B cell (primary cell): ENCODE measurements at regions not wholly inside any gene's neighbourhood (a gene's known extent, or its start where the extent isn't known, plus 50 kb on each side); places are given as distances from the start of the nearest gene placed in this dataset.

ENCODE experiments used
- ATAC-seq: fragments of 200-7000 bp; cut with Tn5 transposase; one replicate; pipeline ENCODE4 v1.10.0; 2021; ENCODE audit warnings: low read depth, mild to moderate bottlenecking, moderate number of reproducible peaks, moderate library complexity
- CTCF ChIA-PET: fragments of 350-600 bp; sonication (Branson Sonifier 250); formaldehyde crosslinking; loops from one replicate; lab custom pipeline; 2021; ENCODE audit warnings: antibody characterized with exemption, inconsistent platforms; lab: Charles Lee
- POLR2A ChIA-PET: fragments of 350-600 bp; sonication (Branson Sonifier 250); formaldehyde crosslinking; loops from one replicate; lab custom pipeline; 2021; ENCODE audit warnings: antibody characterized with exemption; lab: Charles Lee
- DNase-seq: peaks from one replicate; pipeline ENCODE4 v3.0.0; 2013
- H2AFZ ChIP-seq: 2 replicates; pipeline ENCODE4 v1.6.1; 2012; ENCODE audit warnings: mild to moderate bottlenecking, low read depth, low read length; ENCODE audit not compliant: insufficient read depth, poor library complexity, severe bottlenecking
- H3K27ac ChIP-seq, 2 donors: 1 replicate in 1 of 2; 2 replicates in 1 of 2; pipeline ENCODE4 v1.5.1; 2012 to 2013; ENCODE audit warnings: low read length in 2 of 2, mild to moderate bottlenecking in 2 of 2, moderate library complexity in 1 of 2
- H3K27me3 ChIP-seq, 4 experiments: fragments of 200-600 bp in 1 of 4; sonication (generic) in 1 of 4; replicated peaks in 1 of 4; 1 replicate in 2 of 4; 2 replicates in 2 of 4; pipeline versions ENCODE4 v1.6.1 to v1.7.0; 2013 to 2016; ENCODE audit warnings: low read length in 3 of 4, mild to moderate bottlenecking in 2 of 4, mixed read lengths in 1 of 4, moderate library complexity in 1 of 4; ENCODE audit not compliant: insufficient read depth in 4 of 4, control insufficient read depth in 3 of 4; ENCODE audit errors: control extremely low read depth in 1 of 4
- H3K36me3 ChIP-seq, 2 experiments: replicated peaks in 1 of 2; 1 replicate in 1 of 2; 2 replicates in 1 of 2; pipeline versions ENCODE4 v1.6.1 to v1.7.1; 2013; ENCODE audit warnings: low read length in 1 of 2; ENCODE audit not compliant: insufficient read depth in 2 of 2, control insufficient read depth in 1 of 2; ENCODE audit errors: control extremely low read depth in 1 of 2, extremely low read depth in 1 of 2
- H3K4me1 ChIP-seq, 2 donors: fragments of 200-600 bp in 1 of 2; sonication (generic) in 1 of 2; 1 replicate in 1 of 2; 2 replicates in 1 of 2; pipeline versions ENCODE4 v1.5.1 to v1.6.1; 2013 to 2017; ENCODE audit warnings: low read length in 2 of 2; ENCODE audit not compliant: control insufficient read depth in 2 of 2, insufficient read depth in 2 of 2
- H3K4me2 ChIP-seq: replicated peaks from 2 replicates; pipeline ENCODE3; 2012; ENCODE audit warnings: mild to moderate bottlenecking, low read depth, low read length; ENCODE audit not compliant: poor library complexity, severe bottlenecking
- H3K4me3 ChIP-seq, 5 experiments: fragments of 200-600 bp in 1 of 5; sonication (generic) in 1 of 5; 1 replicate in 3 of 5; 2 replicates in 2 of 5; pipeline versions ENCODE4 v1.5.1 to v1.7.0; 2011 to 2016; ENCODE audit warnings: low read length in 4 of 5, mild to moderate bottlenecking in 4 of 5, low read depth in 2 of 5, control low read depth in 1 of 5, moderate library complexity in 1 of 5; ENCODE audit not compliant: insufficient read depth in 1 of 5; ENCODE audit errors: control extremely low read depth in 1 of 5, extremely low read depth in 1 of 5
- H3K79me2 ChIP-seq: fragments of 200-600 bp; sonication (generic); one replicate; pipeline ENCODE4 v1.6.0; 2016; ENCODE audit warnings: low read length; ENCODE audit not compliant: control insufficient read depth, insufficient read depth
- H3K9ac ChIP-seq: fragments of 200-600 bp; sonication (generic); 2 replicates; pipeline ENCODE4 v1.6.1; 2017; ENCODE audit warnings: mild to moderate bottlenecking, low read length, moderate library complexity
- H3K9me3 ChIP-seq, 3 donors: one replicate each; pipeline versions ENCODE4 v1.6.1 to v1.7.1; 2013; ENCODE audit warnings: low read length in 2 of 3; ENCODE audit not compliant: control insufficient read depth in 2 of 3, insufficient read depth in 1 of 3; ENCODE audit errors: control extremely low read depth in 1 of 3
- H4K20me1 ChIP-seq: 2 replicates; pipeline ENCODE4 v1.6.0; 2012; ENCODE audit warnings: mild to moderate bottlenecking, low read length; ENCODE audit not compliant: insufficient read depth, control insufficient read depth, poor library complexity, severe bottlenecking
- H3K27ac Mint-ChIP-seq: one replicate; pipeline ENCODE4 v1.8.0; 2021; ENCODE audit warnings: mixed read lengths
- H3K27me3 Mint-ChIP-seq: one replicate; pipeline ENCODE4 v1.8.0; 2021; ENCODE audit warnings: mixed read lengths
- H3K4me1 Mint-ChIP-seq: one replicate; pipeline ENCODE4 v1.8.0; 2021; ENCODE audit warnings: mixed read lengths
- H3K4me3 Mint-ChIP-seq: one replicate; pipeline ENCODE4 v1.8.0; 2021; ENCODE audit warnings: mixed read lengths
- H3K9me3 Mint-ChIP-seq: one replicate; pipeline ENCODE4 v1.8.0; 2022; ENCODE audit warnings: mixed read lengths; ENCODE audit not compliant: insufficient read depth
- EZH2 ChIP-seq: IDR thresholded peaks from 2 replicates; pipeline ENCODE4 v1.6.1; 2012; ENCODE audit warnings: borderline replicate concordance, low read depth, mild to moderate bottlenecking, moderate library complexity, low read length; ENCODE audit not compliant: insufficient read depth, poor library complexity, severe bottlenecking
- WGBS: methylation state at CpG from one replicate; pipeline ENCODE4 v1.1.5; 2013; ENCODE audit warnings: missing lambda C conversion rate; ENCODE audit not compliant: insufficient coverage; 5-methylcytosine and 5-hydroxymethylcytosine counted together
- intact Hi-C: fragments of 100-400 bp; cut with micrococcal nuclease; formaldehyde crosslinking; loops from one replicate; pipeline ENCODE4 v1.10.0; 2022
- TF ChIP-seq, protein P1 (sequence below): fragments of 200-600 bp; IDR thresholded peaks from one replicate; pipeline ENCODE4 v1.8.0; 2022; ENCODE audit warnings: antibody characterized with exemption, mild to moderate bottlenecking

DNA sequence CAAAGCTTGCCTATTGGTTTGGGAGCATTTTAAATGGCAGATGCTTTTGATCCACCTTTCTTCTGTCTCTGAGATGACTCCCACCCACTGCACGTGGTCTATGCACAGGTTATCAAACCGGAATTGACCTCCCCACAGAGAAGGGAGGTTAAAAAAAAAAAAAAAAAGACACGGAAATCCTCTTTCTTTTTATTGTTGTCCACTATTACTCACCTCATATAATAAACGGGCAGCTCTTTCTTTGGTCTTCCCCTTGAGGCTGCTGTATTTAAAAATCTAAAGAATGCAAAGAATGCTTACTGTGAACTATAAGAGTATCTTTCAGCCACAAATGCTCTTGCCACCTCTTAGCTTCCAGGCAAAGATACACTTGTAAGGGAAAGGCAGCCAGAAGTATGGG, 329.7 kb downstream of the NDFIP2 start:
- DNase-seq, result no peak
- peaks cover 3% of the 10 kb centered on the region for H3K9me3 Mint-ChIP-seq
- Histone ChIP-seq H3K9ac (no peak overlapping the region), H3K27me3 (no peaks in the 10 kb centered on the region), H3K4me2 (no peak overlapping the region), H3K4me1 (peaks cover 20% of the 10 kb centered on the region in 2 donors), H3K36me3 (no peaks in the 10 kb centered on the region), H2AFZ (no peak overlapping the region), H3K4me3 (no peak overlapping the region), H3K27ac (no peak overlapping the region), H4K20me1 (no peaks in the 10 kb centered on the region), H3K9me3 (peaks cover 0 to 9% (median 0%) of the 10 kb centered on the region in 3 donors), H3K79me2 (no peaks in the 10 kb centered on the region)
- H3K4me1 Mint-ChIP-seq, result peaks cover 28% of the 10 kb centered on the region
- TF ChIP-seq, protein P1, sequence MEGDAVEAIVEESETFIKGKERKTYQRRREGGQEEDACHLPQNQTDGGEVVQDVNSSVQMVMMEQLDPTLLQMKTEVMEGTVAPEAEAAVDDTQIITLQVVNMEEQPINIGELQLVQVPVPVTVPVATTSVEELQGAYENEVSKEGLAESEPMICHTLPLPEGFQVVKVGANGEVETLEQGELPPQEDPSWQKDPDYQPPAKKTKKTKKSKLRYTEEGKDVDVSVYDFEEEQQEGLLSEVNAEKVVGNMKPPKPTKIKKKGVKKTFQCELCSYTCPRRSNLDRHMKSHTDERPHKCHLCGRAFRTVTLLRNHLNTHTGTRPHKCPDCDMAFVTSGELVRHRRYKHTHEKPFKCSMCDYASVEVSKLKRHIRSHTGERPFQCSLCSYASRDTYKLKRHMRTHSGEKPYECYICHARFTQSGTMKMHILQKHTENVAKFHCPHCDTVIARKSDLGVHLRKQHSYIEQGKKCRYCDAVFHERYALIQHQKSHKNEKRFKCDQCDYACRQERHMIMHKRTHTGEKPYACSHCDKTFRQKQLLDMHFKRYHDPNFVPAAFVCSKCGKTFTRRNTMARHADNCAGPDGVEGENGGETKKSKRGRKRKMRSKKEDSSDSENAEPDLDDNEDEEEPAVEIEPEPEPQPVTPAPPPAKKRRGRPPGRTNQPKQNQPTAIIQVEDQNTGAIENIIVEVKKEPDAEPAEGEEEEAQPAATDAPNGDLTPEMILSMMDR, result no peak
- no peak for TF ChIP-seq EZH2
- H3K27me3 Mint-ChIP-seq, result no peaks in the 10 kb centered on the region
- WGBS, result no CpG with 5 or more reads among the region's 4 CpGs
- intact Hi-C loops, result loop anchor here (10.0 kb wide), 1 partner anchor 234 kb away; no protein-coding TSS in a partner anchor
- no peak for ATAC-seq
- no peak overlapping the region for H3K4me3 Mint-ChIP-seq
- ChIA-PET POLR2A (no interaction called here), CTCF (no interaction called here)
- no peak overlapping the region for H3K27ac Mint-ChIP-seq

DNA sequence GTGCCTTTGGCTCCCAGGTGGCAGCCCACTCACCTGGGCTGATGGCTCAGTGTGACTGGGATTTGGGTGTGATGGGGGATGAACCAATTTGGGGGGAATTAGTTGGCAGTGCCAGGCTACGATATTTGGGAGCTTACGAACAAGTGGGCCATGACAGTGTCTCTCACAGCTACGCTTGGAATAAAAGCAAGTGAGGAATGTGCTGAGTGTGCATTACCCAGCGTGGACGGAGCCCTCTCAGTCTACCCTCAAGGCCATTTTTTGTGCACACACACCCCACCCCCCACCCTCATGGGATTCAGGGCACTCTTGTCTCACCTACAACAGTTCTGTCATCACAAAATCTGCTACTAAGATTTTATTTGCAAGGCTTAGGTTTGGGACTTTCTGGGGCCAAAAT, 329.1 kb downstream of the NDFIP2 start:
- ChIA-PET POLR2A (no interaction called here), CTCF (no interaction called here)
- H3K9ac ChIP-seq, result no peak overlapping the region
- peaks cover 28% of the 10 kb centered on the region for H3K4me1 Mint-ChIP-seq
- no peaks in the 10 kb centered on the region for H3K27me3 Mint-ChIP-seq
- H3K27me3 ChIP-seq, result no peaks in the 10 kb centered on the region
- H3K9me3 Mint-ChIP-seq, result peaks cover 3% of the 10 kb centered on the region
- H3K27ac Mint-ChIP-seq, result no peak overlapping the region
- H2AFZ ChIP-seq, result no peak overlapping the region
- DNase-seq (no peak), ATAC-seq (no peak)
- 100% methylated on average over 2 of the region's 5 CpGs for WGBS
- H4K20me1 ChIP-seq, result no peaks in the 10 kb centered on the region
- no peak overlapping the region for H3K4me3 Mint-ChIP-seq
- peaks cover 0 to 9% (median 0%) of the 10 kb centered on the region in 3 donors for H3K9me3 ChIP-seq
- no peak overlapping the region for H3K4me3 ChIP-seq
- TF ChIP-seq, protein P1, result no peak
- TF ChIP-seq EZH2, result no peak
- H3K36me3 ChIP-seq, result no peaks in the 10 kb centered on the region
- H3K79me2 ChIP-seq, result no peaks in the 10 kb centered on the region
- peaks cover 20% of the 10 kb centered on the region in 2 donors for H3K4me1 ChIP-seq
- no peak overlapping the region for H3K4me2 ChIP-seq
- intact Hi-C loops, result loop anchor here (10.0 kb wide), 1 partner anchor 235 kb away; no protein-coding TSS in a partner anchor
- no peak overlapping the region for H3K27ac ChIP-seq
